H1 (cell line): ENCODE measurements at regions not wholly inside any gene's neighbourhood (a gene's known extent, or its start where the extent isn't known, plus 50 kb on each side); places are given as distances from the start of the nearest gene placed in this dataset.
A peak's percentile ranks its signal among the peaks of the same experiment; 100 is the strongest.

Source experiments
- CTCF ChIA-PET: fragments of 300-600 bp; sonication (Branson Sonifier 250); formaldehyde crosslinking; loops from one replicate; lab custom pipeline; 2021; ENCODE audit not compliant: partially characterized antibody; lab: Charles Lee
- POLR2A ChIA-PET: fragments of 300-600 bp; sonication (Branson Sonifier 250); formaldehyde crosslinking; loops from one replicate; lab custom pipeline; 2021; ENCODE audit warnings: inconsistent platforms; ENCODE audit not compliant: partially characterized antibody; lab: Charles Lee
- DNase-seq, 2 experiments: peaks; one replicate each; pipeline versions ENCODE4 v3.0.0 to v3.0.0-alpha.2; 2010 to 2022; ENCODE audit warnings: low spot score in 2 of 2, low read depth in 1 of 2, mixed read lengths in 1 of 2
- FAIRE-seq: peaks from 2 replicates; lab custom pipeline; 2011; peaks lifted over from hg19 to GRCh38; lab: Jason Lieb, UNC
- H2AFZ ChIP-seq: 2 replicates; pipeline ENCODE4 v1.8.1; 2012; ENCODE audit warnings: low read length, inconsistent platforms
- H2AK5ac ChIP-seq: 2 replicates; pipeline ENCODE4 v1.6.1; 2013; ENCODE audit warnings: low read depth, low read length
- H2BK120ac ChIP-seq: replicated peaks from 2 replicates; pipeline ENCODE3; 2013; ENCODE audit warnings: low read depth, low read length, inconsistent platforms
- H2BK12ac ChIP-seq: 2 replicates; pipeline ENCODE4 v1.6.1; 2013; ENCODE audit warnings: low read depth, low read length
- H2BK15ac ChIP-seq: 2 replicates; pipeline ENCODE4 v1.6.1; 2013; ENCODE audit warnings: low read length
- H2BK20ac ChIP-seq: 2 replicates; pipeline ENCODE4 v1.6.1; 2013; ENCODE audit warnings: low read length
- H2BK5ac ChIP-seq: 2 replicates; pipeline ENCODE4 v1.6.1; 2013; ENCODE audit warnings: low read depth, low read length
- H3K14ac ChIP-seq: 2 replicates; pipeline ENCODE4 v1.6.1; 2013; ENCODE audit warnings: inconsistent platforms; ENCODE audit not compliant: insufficient read length
- H3K18ac ChIP-seq: 2 replicates; pipeline ENCODE4 v1.6.1; 2013; ENCODE audit warnings: low read length; ENCODE audit errors: extremely low read depth
- H3K23ac ChIP-seq: 2 replicates; pipeline ENCODE4 v1.6.1; 2013; ENCODE audit warnings: inconsistent platforms; ENCODE audit not compliant: insufficient read length
- H3K23me2 ChIP-seq: 2 replicates; pipeline ENCODE4 v1.6.1; 2013; ENCODE audit warnings: low read depth, low read length
- H3K27ac ChIP-seq: 2 replicates; pipeline ENCODE4 v1.6.1; 2011; ENCODE audit warnings: low read depth, low read length, inconsistent platforms
- H3K27me3 ChIP-seq, 4 experiments: replicated peaks in 1 of 4; 1 replicate in 1 of 4; 2 replicates in 3 of 4; pipeline versions ENCODE4 v1.6.1 to v1.8.1; 2011 to 2013; ENCODE audit warnings: low read length in 3 of 4, mild to moderate bottlenecking in 3 of 4, inconsistent platforms in 2 of 4, mixed read lengths in 2 of 4, moderate library complexity in 1 of 4; ENCODE audit not compliant: control insufficient read depth in 3 of 4, insufficient read depth in 3 of 4; ENCODE audit errors: extremely low read depth in 1 of 4
- H3K36me3 ChIP-seq, 4 experiments: 2 replicates each; pipeline versions ENCODE4 v1.6.1 to v1.8.1; 2011 to 2013; ENCODE audit warnings: mild to moderate bottlenecking in 4 of 4, low read length in 3 of 4, moderate library complexity in 2 of 4, control low read depth in 1 of 4, inconsistent platforms in 1 of 4; ENCODE audit not compliant: insufficient read depth in 4 of 4, control insufficient read depth in 2 of 4
- H3K4ac ChIP-seq: replicated peaks from 2 replicates; pipeline ENCODE3; 2013; ENCODE audit warnings: low read length, low read depth, mixed read lengths, inconsistent platforms; ENCODE audit not compliant: insufficient read length
- H3K4me1 ChIP-seq, 4 experiments: replicated peaks in 1 of 4; 1 replicate in 1 of 4; 2 replicates in 3 of 4; pipeline versions ENCODE4 v1.6.1 to v1.8.1; 2011 to 2013; ENCODE audit warnings: low read length in 3 of 4, inconsistent platforms in 2 of 4, mixed read lengths in 1 of 4; ENCODE audit not compliant: insufficient read depth in 4 of 4, control insufficient read depth in 3 of 4
- H3K4me2 ChIP-seq, 2 experiments: 2 replicates each; pipeline versions ENCODE4 v1.6.1 to v1.8.1; 2011 to 2013; ENCODE audit warnings: low read depth in 2 of 2, low read length in 2 of 2, control low read depth in 1 of 2, inconsistent platforms in 1 of 2, mild to moderate bottlenecking in 1 of 2; ENCODE audit not compliant: insufficient read depth in 1 of 2
- H3K4me3 ChIP-seq, 4 experiments: fragments of 200-600, 300-600 bp in 1 of 4; sonication (generic), shearing (Covaris generic), sonication (Bioruptor Twin) in 1 of 4; 2 replicates each; pipeline versions ENCODE4 v1.5.1 to v1.8.1; 2011 to 2016; ENCODE audit warnings: low read length in 4 of 4, low read depth in 3 of 4, control low read depth in 2 of 4, inconsistent platforms in 2 of 4, mild to moderate bottlenecking in 2 of 4, mixed read lengths in 1 of 4, moderate library complexity in 1 of 4; ENCODE audit not compliant: insufficient read depth in 2 of 4; ENCODE audit errors: extremely low read depth in 1 of 4
- H3K56ac ChIP-seq: replicated peaks from 2 replicates; pipeline ENCODE3; 2013; ENCODE audit warnings: low read depth, mild to moderate bottlenecking, mixed read lengths, low read length, inconsistent platforms; ENCODE audit not compliant: insufficient read length
- H3K79me1 ChIP-seq: 2 replicates; pipeline ENCODE4 v1.6.1; 2013; ENCODE audit warnings: low read depth, low read length, control low read depth
- H3K79me2 ChIP-seq, 2 experiments: 2 replicates each; pipeline versions ENCODE4 v1.6.1 to v1.8.1; 2012 to 2013; ENCODE audit warnings: low read length in 2 of 2, mild to moderate bottlenecking in 2 of 2, inconsistent platforms in 1 of 2; ENCODE audit not compliant: insufficient read depth in 2 of 2, control insufficient read depth in 1 of 2
- H3K9ac ChIP-seq, 4 experiments: replicated peaks in 1 of 4; 1 replicate in 1 of 4; 2 replicates in 3 of 4; pipeline versions ENCODE4 v1.6.1 to v1.8.1; 2011 to 2013; ENCODE audit warnings: low read depth in 3 of 4, low read length in 3 of 4, control low read depth in 2 of 4, mild to moderate bottlenecking in 2 of 4, moderate library complexity in 2 of 4, inconsistent platforms in 1 of 4; ENCODE audit errors: extremely low read depth in 1 of 4
- H3K9me3 ChIP-seq, 2 experiments: 2 replicates each; pipeline versions ENCODE4 v1.6.1 to v1.8.1; 2012 to 2013; ENCODE audit warnings: mild to moderate bottlenecking in 2 of 2, moderate library complexity in 2 of 2, control low read depth in 1 of 2, inconsistent platforms in 1 of 2, low read depth in 1 of 2, low read length in 1 of 2, mixed read lengths in 1 of 2; ENCODE audit not compliant: insufficient read depth in 2 of 2
- H4K20me1 ChIP-seq, 2 experiments: replicated peaks in 1 of 2; 2 replicates each; pipeline versions ENCODE3 to v1.8.1; 2011 to 2013; ENCODE audit warnings: inconsistent platforms in 2 of 2, low read length in 2 of 2, mild to moderate bottlenecking in 1 of 2; ENCODE audit not compliant: insufficient read depth in 2 of 2, control insufficient read depth in 1 of 2
- H4K5ac ChIP-seq: 2 replicates; pipeline ENCODE4 v1.6.1; 2013; ENCODE audit warnings: low read length, low read depth, mixed read lengths, inconsistent platforms; ENCODE audit not compliant: insufficient read length
- H4K8ac ChIP-seq: 2 replicates; pipeline ENCODE4 v1.8.0; 2013; ENCODE audit warnings: mild to moderate bottlenecking, moderate library complexity, low read length, inconsistent platforms; ENCODE audit not compliant: insufficient read depth; ENCODE audit errors: extremely low read depth
- H4K91ac ChIP-seq: replicated peaks from 2 replicates; pipeline ENCODE3; 2013; ENCODE audit warnings: low read length, mixed read lengths, inconsistent platforms; ENCODE audit not compliant: insufficient read length
- KDM1A ChIP-seq: fragments of 200-600, 300-600 bp; sonication (generic); IDR thresholded peaks from 2 replicates; pipeline ENCODE4 v1.7.1; 2016; ENCODE audit warnings: mild to moderate bottlenecking, low read length, borderline replicate concordance
- NANOG ChIP-seq: IDR thresholded peaks from 2 replicates; pipeline ENCODE4 v1.6.1; 2011; ENCODE audit warnings: low read length, low read depth, mild to moderate bottlenecking, inconsistent platforms; ENCODE audit not compliant: insufficient read depth, poor library complexity, severe bottlenecking

DNA sequence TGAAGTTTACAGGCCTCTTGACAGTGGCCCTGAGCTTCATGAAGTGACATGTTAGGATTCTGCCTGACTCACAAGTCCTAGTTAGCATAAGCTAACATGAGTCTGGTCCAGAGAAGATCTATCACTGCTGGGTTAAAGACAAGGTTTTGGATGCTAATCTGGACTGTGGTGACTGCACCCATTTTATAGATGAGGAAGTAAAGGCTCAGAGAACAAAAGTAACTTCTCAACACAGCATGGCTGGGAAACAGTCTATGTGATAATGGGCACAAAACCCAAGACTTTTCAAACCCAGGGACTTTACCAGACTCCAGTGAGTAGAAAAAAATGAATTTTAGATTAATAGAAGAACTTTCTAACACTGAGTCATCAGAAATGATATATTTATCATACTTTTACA, 236.8 kb upstream of the IRX5 start:
- H3K36me3 ChIP-seq = no peaks in the 10 kb centered on the region
- peaks cover 0 to 6% (median 4%) of the 10 kb centered on the region in 4 experiments; a peak in 3 of 7 replicates for H3K4me1 ChIP-seq
- H3K4ac ChIP-seq = no peak overlapping the region
- no peaks in the 10 kb centered on the region for H4K20me1 ChIP-seq
- no peaks in the 10 kb centered on the region for H3K79me1 ChIP-seq
- ChIA-PET POLR2A (no interaction called here), CTCF (interaction anchor here (0.6 kb wide), 1 partner anchor 10 kb away, joined by 3 read pairs; no protein-coding TSS in a partner anchor)
- H2AFZ ChIP-seq = no peak overlapping the region
- H3K27ac ChIP-seq = no peak overlapping the region
- no peak overlapping the region for H2BK120ac ChIP-seq
- H3K4me2 ChIP-seq = no peak overlapping the region
- H2BK20ac ChIP-seq = no peak overlapping the region
- no peak overlapping the region for H4K91ac ChIP-seq
- H3K9ac ChIP-seq = no peak overlapping the region
- no peak overlapping the region for H2BK12ac ChIP-seq
- no peak overlapping the region for H2BK5ac ChIP-seq
- FAIRE-seq = no peak
- no peak overlapping the region for H2BK15ac ChIP-seq
- H3K4me3 ChIP-seq = no peak overlapping the region
- no peak overlapping the region for H4K8ac ChIP-seq
- H3K18ac ChIP-seq = no peak overlapping the region
- no peak overlapping the region for H3K23ac ChIP-seq
- no peak overlapping the region for H3K14ac ChIP-seq
- H3K23me2 ChIP-seq = no peaks in the 10 kb centered on the region
- no peak overlapping the region for H3K56ac ChIP-seq
- no peak overlapping the region for H2AK5ac ChIP-seq
- H3K79me2 ChIP-seq = no peaks in the 10 kb centered on the region
- peaks cover 0 to 2% of the 10 kb centered on the region in 2 experiments; a peak in 1 of 4 replicates for H3K9me3 ChIP-seq
- no peak overlapping the region for H4K5ac ChIP-seq
- no peaks in the 10 kb centered on the region for H3K27me3 ChIP-seq
- no peak for DNase-seq
- TF ChIP-seq NANOG = no peak
- TF ChIP-seq KDM1A = peak; percentile 33; the same call in 1 of the 2 replicates
